GM23338 (cell line): ENCODE measurements at regions not wholly inside any gene's neighbourhood (a gene's known extent, or its start where the extent isn't known, plus 50 kb on each side); places are given as distances from the start of the nearest gene placed in this dataset.

Source experiments
- ATAC-seq: fragments of 200-7000 bp; cut with Tn5 transposase; 3 replicates; pipeline ENCODE4 v1.9.1; 2020
- DNase-seq: peaks from one replicate; pipeline ENCODE4 v3.0.0-alpha.2; 2015; ENCODE audit warnings: low spot score
- H2AFZ ChIP-seq: fragments of 200-600 bp; sonication (generic); 2 replicates; pipeline ENCODE4 v1.8.0; 2016; ENCODE audit warnings: antibody characterized with exemption, mild to moderate bottlenecking, moderate library complexity
- H3F3A ChIP-seq: fragments of 200-600 bp; sonication (generic); replicated peaks from 2 replicates; pipeline ENCODE4 v1.8.0; 2017; ENCODE audit warnings: antibody characterized with exemption, mixed run types, low read depth
- H3K27ac ChIP-seq: fragments of 200-600 bp; sonication (generic); 2 replicates; pipeline ENCODE4 v1.6.1; 2016; ENCODE audit warnings: low read depth
- H3K27me3 ChIP-seq: fragments of 200-600 bp; sonication (generic); 2 replicates; pipeline ENCODE4 v1.8.0; 2016; ENCODE audit warnings: mild to moderate bottlenecking, mixed run types, moderate library complexity; ENCODE audit not compliant: insufficient read depth
- H3K36me3 ChIP-seq: fragments of 200-600 bp; sonication (generic); 2 replicates; pipeline ENCODE4 v1.8.0; 2016; ENCODE audit warnings: mild to moderate bottlenecking; ENCODE audit not compliant: insufficient read depth
- H3K4me1 ChIP-seq: fragments of 200-600 bp; sonication (generic); 2 replicates; pipeline ENCODE4 v1.8.0; 2016; ENCODE audit warnings: mild to moderate bottlenecking, moderate library complexity; ENCODE audit not compliant: insufficient read depth
- H3K4me2 ChIP-seq: fragments of 200-600 bp; sonication (generic); 2 replicates; pipeline ENCODE4 v1.7.1; 2017; ENCODE audit warnings: mixed run types
- H3K4me3 ChIP-seq: fragments of 200-600 bp; sonication (generic); 2 replicates; pipeline ENCODE4 v1.6.1; 2016; ENCODE audit warnings: mixed run types
- H3K79me2 ChIP-seq: fragments of 200-600 bp; sonication (generic); replicated peaks from 2 replicates; pipeline ENCODE4 v1.8.0; 2017; ENCODE audit warnings: mild to moderate bottlenecking; ENCODE audit not compliant: insufficient read depth
- H3K9me2 ChIP-seq: fragments of 200-600 bp; sonication (generic); 2 replicates; pipeline ENCODE4 v1.8.0; 2017; ENCODE audit not compliant: insufficient read depth
- H4K20me1 ChIP-seq: fragments of 200-600 bp; sonication (generic); replicated peaks from 2 replicates; pipeline ENCODE4 v1.8.0; 2017; ENCODE audit warnings: mild to moderate bottlenecking; ENCODE audit not compliant: insufficient read depth
- H3K27ac Mint-ChIP-seq: 2 replicates; pipeline ENCODE4 v1.8.0; 2020; ENCODE audit warnings: inconsistent platforms, mild to moderate bottlenecking, moderate library complexity, mixed read lengths
- H3K27me3 Mint-ChIP-seq: 3 replicates; pipeline ENCODE4 v1.8.0; 2022; ENCODE audit warnings: low read depth, mild to moderate bottlenecking, moderate library complexity, mixed read lengths, inconsistent platforms; ENCODE audit not compliant: insufficient read depth, poor library complexity
- H3K36me3 Mint-ChIP-seq: 3 replicates; pipeline ENCODE4 v1.8.0; 2021; ENCODE audit warnings: low read depth, mild to moderate bottlenecking, inconsistent platforms, moderate library complexity, mixed read lengths
- H3K4me1 Mint-ChIP-seq: 3 replicates; pipeline ENCODE4 v1.8.0; 2020; ENCODE audit warnings: mild to moderate bottlenecking, inconsistent platforms, mixed read lengths
- H3K4me3 Mint-ChIP-seq: 3 replicates; pipeline ENCODE4 v1.8.0; 2021; ENCODE audit warnings: moderate library complexity, mild to moderate bottlenecking, inconsistent platforms, mixed read lengths
- H3K9me3 Mint-ChIP-seq: 3 replicates; pipeline ENCODE4 v1.8.0; 2020; ENCODE audit warnings: moderate library complexity, mild to moderate bottlenecking, inconsistent platforms, mixed read lengths
- CREB1 ChIP-seq: fragments of 250-450 bp; sonication (Bioruptor Pico); IDR thresholded peaks from 2 replicates; pipeline ENCODE4 v1.5.0; 2020; ENCODE audit warnings: low read depth, mild to moderate bottlenecking, moderate library complexity
- EZH2 ChIP-seq: fragments of 200-600 bp; sonication (generic); IDR thresholded peaks from one replicate; pipeline ENCODE4 v1.8.0; 2017; ENCODE audit warnings: antibody characterized with exemption, mild to moderate bottlenecking, low read depth; ENCODE audit not compliant: unreplicated experiment
- EZH2phosphoT487 ChIP-seq: fragments of 200-600 bp; sonication (generic); IDR thresholded peaks from one replicate; pipeline ENCODE4 v1.8.1; 2018; ENCODE audit warnings: antibody characterized with exemption; ENCODE audit not compliant: unreplicated experiment
- JUNB ChIP-seq: IDR thresholded peaks from one replicate; pipeline ENCODE4 v1.6.1; 2016; ENCODE audit warnings: antibody characterized with exemption; ENCODE audit not compliant: unreplicated experiment
- NANOG ChIP-seq: IDR thresholded peaks from 2 replicates; pipeline ENCODE4 v1.6.1; 2016; ENCODE audit warnings: antibody characterized with exemption, borderline replicate concordance
- POLR2AphosphoS5 ChIP-seq: IDR thresholded peaks from 2 replicates; pipeline ENCODE4 v1.6.1; 2016; ENCODE audit warnings: antibody characterized with exemption, low read depth
- STAT1 ChIP-seq: IDR thresholded peaks from one replicate; pipeline ENCODE4 v1.6.1; 2016; ENCODE audit warnings: antibody characterized with exemption; ENCODE audit not compliant: unreplicated experiment
- ZNF114 ChIP-seq: fragments of 250-450 bp; sonication (Bioruptor Pico); IDR thresholded peaks from 2 replicates; pipeline ENCODE4 v1.5.0; 2020; ENCODE audit warnings: mild to moderate bottlenecking, moderate library complexity
- ZNF331 ChIP-seq: fragments of 250-450 bp; sonication (Bioruptor Pico); IDR thresholded peaks from 2 replicates; pipeline ENCODE4 v1.5.0; 2020; ENCODE audit warnings: low read depth, mild to moderate bottlenecking, moderate library complexity
- TF ChIP-seq, protein P1 (sequence below): IDR thresholded peaks from one replicate; pipeline ENCODE4 v1.6.1; 2018; ENCODE audit warnings: antibody characterized with exemption; ENCODE audit not compliant: unreplicated experiment
- TF ChIP-seq, protein P2 (sequence below), 2 experiments: fragments of 200-600 bp in 1 of 2; sonication (generic) in 1 of 2; conservative IDR thresholded peaks; 2 replicates each; pipeline versions ENCODE4 v1.5.1 to v1.6.1; 2016 to 2017; ENCODE audit warnings: antibody characterized with exemption in 2 of 2, low read depth in 2 of 2, mild to moderate bottlenecking in 2 of 2, moderate library complexity in 1 of 2

DNA sequence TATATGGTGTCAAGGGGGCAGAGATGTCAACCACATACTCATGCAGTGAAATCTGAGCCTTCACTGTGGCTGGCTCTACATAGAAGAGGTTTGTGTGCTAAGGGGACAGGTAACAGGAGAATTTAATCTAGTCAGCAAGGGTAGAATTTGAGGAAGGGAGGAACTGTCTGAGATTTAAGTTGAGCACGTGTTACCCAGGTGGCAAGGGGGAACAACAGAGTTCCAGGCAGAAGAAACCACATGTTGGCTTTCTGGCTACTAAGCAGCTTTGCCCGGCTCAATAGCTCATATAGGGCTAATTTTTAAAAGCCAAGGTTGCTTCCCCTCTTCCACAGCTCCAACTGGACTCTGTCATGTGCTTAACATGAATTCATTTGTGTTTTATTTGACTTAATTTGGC lies 397.6 kb downstream of the EDEM1 start:
- Histone ChIP-seq H3K36me3 (peaks cover 5% of the 10 kb centered on the region; the same call in 1 of the 2 replicates), H3K4me2 (no peak overlapping the region), H3K79me2 (no peaks in the 10 kb centered on the region), H2AFZ (no peak overlapping the region), H3K9me2 (no peaks in the 10 kb centered on the region), H3K4me3 (no peak overlapping the region), H3K27ac (no peak overlapping the region), H4K20me1 (no peaks in the 10 kb centered on the region), H3F3A (no peaks in the 10 kb centered on the region), H3K27me3 (no peaks in the 10 kb centered on the region), H3K4me1 (no peaks in the 10 kb centered on the region)
- H3K4me1 Mint-ChIP-seq: peaks cover 5% of the 10 kb centered on the region
- H3K36me3 Mint-ChIP-seq: peaks cover 6% of the 10 kb centered on the region
- H3K27ac Mint-ChIP-seq: no peak overlapping the region
- peaks cover 66% of the 10 kb centered on the region for H3K9me3 Mint-ChIP-seq
- DNase-seq: no peak
- no peak overlapping the region for H3K4me3 Mint-ChIP-seq
- H3K27me3 Mint-ChIP-seq: peaks cover 3% of the 10 kb centered on the region
- TF ChIP-seq ZNF331 (CRISPR knock-in tag): no peak
- TF ChIP-seq, protein P1, sequence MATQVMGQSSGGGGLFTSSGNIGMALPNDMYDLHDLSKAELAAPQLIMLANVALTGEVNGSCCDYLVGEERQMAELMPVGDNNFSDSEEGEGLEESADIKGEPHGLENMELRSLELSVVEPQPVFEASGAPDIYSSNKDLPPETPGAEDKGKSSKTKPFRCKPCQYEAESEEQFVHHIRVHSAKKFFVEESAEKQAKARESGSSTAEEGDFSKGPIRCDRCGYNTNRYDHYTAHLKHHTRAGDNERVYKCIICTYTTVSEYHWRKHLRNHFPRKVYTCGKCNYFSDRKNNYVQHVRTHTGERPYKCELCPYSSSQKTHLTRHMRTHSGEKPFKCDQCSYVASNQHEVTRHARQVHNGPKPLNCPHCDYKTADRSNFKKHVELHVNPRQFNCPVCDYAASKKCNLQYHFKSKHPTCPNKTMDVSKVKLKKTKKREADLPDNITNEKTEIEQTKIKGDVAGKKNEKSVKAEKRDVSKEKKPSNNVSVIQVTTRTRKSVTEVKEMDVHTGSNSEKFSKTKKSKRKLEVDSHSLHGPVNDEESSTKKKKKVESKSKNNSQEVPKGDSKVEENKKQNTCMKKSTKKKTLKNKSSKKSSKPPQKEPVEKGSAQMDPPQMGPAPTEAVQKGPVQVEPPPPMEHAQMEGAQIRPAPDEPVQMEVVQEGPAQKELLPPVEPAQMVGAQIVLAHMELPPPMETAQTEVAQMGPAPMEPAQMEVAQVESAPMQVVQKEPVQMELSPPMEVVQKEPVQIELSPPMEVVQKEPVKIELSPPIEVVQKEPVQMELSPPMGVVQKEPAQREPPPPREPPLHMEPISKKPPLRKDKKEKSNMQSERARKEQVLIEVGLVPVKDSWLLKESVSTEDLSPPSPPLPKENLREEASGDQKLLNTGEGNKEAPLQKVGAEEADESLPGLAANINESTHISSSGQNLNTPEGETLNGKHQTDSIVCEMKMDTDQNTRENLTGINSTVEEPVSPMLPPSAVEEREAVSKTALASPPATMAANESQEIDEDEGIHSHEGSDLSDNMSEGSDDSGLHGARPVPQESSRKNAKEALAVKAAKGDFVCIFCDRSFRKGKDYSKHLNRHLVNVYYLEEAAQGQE: no peak
- ATAC-seq: no peak

DNA sequence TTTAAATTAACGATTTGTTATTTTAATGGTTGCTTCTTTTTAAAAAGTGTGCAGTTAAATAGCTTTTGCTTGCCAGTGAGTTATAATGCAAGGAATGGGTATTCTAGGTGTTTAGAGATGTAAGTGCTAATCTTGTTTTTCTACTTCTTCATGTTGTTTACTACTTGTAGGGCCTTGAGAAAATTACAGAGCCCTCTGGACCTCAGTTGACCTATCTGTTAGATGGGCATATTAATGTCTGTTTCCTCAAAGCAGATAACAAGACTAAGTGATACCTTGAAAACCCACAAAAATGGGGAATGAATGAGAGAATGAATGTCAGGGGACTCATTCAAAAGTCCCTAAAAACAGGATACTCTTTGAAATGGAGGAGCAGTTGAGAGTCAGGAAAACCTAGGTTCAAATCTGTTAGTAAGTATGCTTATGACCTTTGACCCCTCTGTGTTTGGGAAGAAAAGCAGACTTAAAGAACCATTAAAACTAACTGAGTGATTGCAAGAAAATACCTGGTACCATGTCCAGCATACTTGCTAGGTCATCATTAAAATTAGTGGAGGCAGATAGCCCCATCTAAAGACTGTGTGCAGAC lies 419.5 kb downstream of the EDEM1 start:
- Histone ChIP-seq H3K79me2 (no peaks in the 10 kb centered on the region), H3K9me2 (no peaks in the 10 kb centered on the region), H3K4me2 (no peak overlapping the region), H2AFZ (no peak overlapping the region), H3F3A (no peaks in the 10 kb centered on the region), H3K27ac (no peak overlapping the region), H3K36me3 (no peaks in the 10 kb centered on the region), H4K20me1 (no peaks in the 10 kb centered on the region), H3K27me3 (no peaks in the 10 kb centered on the region), H3K4me1 (no peaks in the 10 kb centered on the region), H3K4me3 (no peak overlapping the region)
- no peak for DNase-seq
- ATAC-seq: no peak
- peaks cover 80% of the 10 kb centered on the region for H3K9me3 Mint-ChIP-seq
- H3K4me3 Mint-ChIP-seq: no peak overlapping the region
- H3K4me1 Mint-ChIP-seq: no peaks in the 10 kb centered on the region
- H3K36me3 Mint-ChIP-seq: peaks cover 2% of the 10 kb centered on the region; the same call in 1 of the 3 replicates
- H3K27ac Mint-ChIP-seq: no peak overlapping the region
- H3K27me3 Mint-ChIP-seq: no peaks in the 10 kb centered on the region
- TF ChIP-seq EZH2phosphoT487 (no peak), CREB1 (no peak), EZH2 (no peak), STAT1 (no peak), JUNB (no peak), POLR2AphosphoS5 (no peak), ZNF114 (CRISPR knock-in tag) (no peak), NANOG (no peak)
- TF ChIP-seq, protein P2, sequence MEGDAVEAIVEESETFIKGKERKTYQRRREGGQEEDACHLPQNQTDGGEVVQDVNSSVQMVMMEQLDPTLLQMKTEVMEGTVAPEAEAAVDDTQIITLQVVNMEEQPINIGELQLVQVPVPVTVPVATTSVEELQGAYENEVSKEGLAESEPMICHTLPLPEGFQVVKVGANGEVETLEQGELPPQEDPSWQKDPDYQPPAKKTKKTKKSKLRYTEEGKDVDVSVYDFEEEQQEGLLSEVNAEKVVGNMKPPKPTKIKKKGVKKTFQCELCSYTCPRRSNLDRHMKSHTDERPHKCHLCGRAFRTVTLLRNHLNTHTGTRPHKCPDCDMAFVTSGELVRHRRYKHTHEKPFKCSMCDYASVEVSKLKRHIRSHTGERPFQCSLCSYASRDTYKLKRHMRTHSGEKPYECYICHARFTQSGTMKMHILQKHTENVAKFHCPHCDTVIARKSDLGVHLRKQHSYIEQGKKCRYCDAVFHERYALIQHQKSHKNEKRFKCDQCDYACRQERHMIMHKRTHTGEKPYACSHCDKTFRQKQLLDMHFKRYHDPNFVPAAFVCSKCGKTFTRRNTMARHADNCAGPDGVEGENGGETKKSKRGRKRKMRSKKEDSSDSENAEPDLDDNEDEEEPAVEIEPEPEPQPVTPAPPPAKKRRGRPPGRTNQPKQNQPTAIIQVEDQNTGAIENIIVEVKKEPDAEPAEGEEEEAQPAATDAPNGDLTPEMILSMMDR (conservative IDR thresholded peaks at IDR 0.05; ENCODE audit: low read depth in 2 of 2): no peak
- TF ChIP-seq, protein P1: no peak
